ENCODE measurements at regions not wholly inside any gene's neighbourhood (a gene's known extent, or its start where the extent isn't known, plus 50 kb on each side); places are given as distances from the start of the nearest gene placed in this dataset.

DNA sequence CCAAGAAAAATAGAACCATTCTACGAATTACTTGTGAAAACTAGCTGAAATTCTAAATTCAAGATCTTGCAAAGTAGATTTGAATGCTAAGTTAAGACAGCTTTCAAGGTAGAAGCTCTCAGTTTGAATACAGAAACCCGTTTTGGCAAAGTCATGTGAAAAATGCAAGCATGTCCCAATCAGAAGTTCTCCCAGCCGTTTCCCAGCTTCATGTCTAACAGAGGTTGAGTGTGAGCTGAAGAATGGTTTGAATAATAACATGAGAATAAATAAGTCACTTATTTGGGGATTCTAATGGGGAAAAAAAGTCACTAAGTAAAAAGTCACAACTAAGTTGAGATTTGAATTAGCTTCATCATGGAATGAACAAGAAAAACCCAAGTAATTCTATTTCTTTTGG is 152.5 kb upstream of the MAP3K1 start:
- no peak for DNase-seq (ENCODE audit: low read depth)
- no peak overlapping the region for H3K4me3 ChIP-seq (ENCODE audit: low read depth, low read length)
- TF ChIP-seq, protein P1, sequence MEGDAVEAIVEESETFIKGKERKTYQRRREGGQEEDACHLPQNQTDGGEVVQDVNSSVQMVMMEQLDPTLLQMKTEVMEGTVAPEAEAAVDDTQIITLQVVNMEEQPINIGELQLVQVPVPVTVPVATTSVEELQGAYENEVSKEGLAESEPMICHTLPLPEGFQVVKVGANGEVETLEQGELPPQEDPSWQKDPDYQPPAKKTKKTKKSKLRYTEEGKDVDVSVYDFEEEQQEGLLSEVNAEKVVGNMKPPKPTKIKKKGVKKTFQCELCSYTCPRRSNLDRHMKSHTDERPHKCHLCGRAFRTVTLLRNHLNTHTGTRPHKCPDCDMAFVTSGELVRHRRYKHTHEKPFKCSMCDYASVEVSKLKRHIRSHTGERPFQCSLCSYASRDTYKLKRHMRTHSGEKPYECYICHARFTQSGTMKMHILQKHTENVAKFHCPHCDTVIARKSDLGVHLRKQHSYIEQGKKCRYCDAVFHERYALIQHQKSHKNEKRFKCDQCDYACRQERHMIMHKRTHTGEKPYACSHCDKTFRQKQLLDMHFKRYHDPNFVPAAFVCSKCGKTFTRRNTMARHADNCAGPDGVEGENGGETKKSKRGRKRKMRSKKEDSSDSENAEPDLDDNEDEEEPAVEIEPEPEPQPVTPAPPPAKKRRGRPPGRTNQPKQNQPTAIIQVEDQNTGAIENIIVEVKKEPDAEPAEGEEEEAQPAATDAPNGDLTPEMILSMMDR (conservative IDR thresholded peaks at IDR 0.05; ENCODE audit: low read depth, low read length) = no peak

DNA sequence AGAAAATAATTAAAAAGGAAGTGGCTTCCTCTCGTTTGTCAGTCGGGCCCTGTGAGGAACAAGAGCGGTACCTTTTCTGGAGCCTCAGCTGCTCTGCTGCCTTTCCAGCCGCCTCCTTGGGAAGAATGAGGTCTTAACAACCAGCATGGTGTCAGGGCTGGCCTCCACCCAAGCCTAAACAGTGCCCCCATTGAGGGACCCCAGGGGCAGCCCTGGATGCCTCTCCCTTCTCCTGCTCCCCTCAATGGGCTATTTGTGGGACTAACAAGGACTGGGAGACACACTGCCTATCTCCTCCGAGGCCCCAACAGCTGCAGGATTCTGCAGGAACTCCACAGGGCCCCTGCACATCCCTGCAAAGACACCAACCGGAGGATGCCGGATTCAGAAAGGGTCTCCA is 155.4 kb upstream of the MAP3K1 start:
- TF ChIP-seq, protein P1 (conservative IDR thresholded peaks at IDR 0.05; ENCODE audit: low read depth, low read length) = no peak
- DNase-seq (ENCODE audit: low read depth) = no peak
- H3K4me3 ChIP-seq (ENCODE audit: low read depth, low read length) = no peak overlapping the region

DNA sequence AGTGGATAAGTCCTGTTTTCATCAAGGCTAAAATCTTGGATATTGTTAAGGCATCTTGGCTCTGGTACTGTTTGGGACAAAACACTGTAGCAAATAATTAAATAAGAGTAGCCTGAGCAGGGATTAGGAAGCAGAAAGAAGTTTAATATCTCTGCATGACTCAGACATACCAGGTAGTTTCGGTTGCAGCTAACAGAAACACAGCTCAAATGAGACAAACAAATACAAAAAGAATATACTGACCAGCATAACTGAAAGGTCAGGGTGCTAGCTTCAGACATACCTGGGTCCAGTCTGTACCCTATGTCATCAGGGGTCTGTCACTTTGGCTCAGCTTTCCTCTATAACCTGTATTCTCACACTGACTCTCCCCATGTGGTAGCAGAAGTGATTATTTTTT is 156.4 kb upstream of the MAP3K1 start:
- no peak for DNase-seq (ENCODE audit: low read depth)
- TF ChIP-seq, protein P1 (conservative IDR thresholded peaks at IDR 0.05; ENCODE audit: low read depth, low read length) = no peak
- no peak overlapping the region for H3K4me3 ChIP-seq (ENCODE audit: low read depth, low read length)

DNA sequence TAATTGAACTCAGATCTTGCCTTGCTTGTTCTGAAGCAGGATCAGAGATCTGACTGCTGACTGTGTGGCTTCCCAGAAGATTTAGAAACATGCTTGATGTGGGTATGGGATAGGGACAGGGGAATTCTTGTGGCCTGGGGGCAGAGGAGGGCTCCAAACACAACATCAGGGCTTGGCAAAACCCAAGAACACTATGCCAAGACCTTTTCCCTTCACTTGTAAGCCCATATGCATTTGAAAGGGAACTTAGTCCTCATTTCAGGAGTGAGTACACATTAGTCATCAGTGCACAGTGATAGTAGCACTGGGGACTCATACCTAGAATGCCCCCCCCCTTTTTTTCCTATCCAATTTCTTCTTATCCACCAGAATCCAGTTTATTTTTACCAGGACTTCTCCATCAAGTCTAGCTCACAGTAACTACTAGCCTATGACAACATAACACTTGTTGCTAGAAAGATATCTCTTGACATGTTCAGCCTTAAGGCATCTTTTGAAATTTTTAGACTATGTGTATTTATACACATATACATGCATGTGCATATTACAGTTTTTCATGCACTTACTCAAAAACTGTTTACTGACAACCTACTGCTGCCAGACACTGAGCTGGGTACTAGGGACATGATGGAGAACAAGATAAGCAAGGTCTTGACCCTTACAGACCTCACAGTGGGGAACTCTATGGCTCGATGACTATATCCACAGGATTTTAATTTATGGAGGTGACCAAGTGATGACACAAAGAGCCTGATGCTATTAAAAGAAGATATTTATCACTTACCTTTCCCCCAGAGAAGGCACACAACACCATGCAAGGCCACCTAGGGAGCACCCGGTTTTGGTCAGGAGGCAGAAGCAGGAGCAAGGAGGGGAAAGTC is 158.3 kb upstream of the MAP3K1 start:
- H3K4me3 ChIP-seq (ENCODE audit: low read depth, low read length) = no peak overlapping the region
- DNase-seq (ENCODE audit: low read depth) = no peak
- TF ChIP-seq, protein P1 (conservative IDR thresholded peaks at IDR 0.05; ENCODE audit: low read depth, low read length) = no peak

DNA sequence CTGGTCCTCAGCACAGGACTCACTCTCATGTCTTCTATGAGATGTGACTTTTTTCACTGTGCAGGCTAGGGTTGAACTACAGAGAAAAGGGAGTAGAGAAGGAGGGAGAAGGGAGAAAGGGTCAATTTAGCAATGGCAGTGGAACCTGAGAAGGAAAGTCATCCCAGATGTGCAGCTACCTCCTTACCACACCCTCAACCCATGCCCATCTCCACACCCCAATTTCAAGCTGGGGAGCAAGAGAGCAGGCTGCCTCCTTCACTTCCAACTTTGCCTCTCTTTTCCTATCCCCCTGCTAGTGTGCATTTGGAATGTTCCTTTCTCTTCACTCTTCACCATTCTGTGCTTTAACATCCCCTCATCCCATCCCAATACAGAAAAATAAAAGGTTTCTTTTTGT is 163.5 kb upstream of the MAP3K1 start:
- TF ChIP-seq, protein P1 (conservative IDR thresholded peaks at IDR 0.05; ENCODE audit: low read depth, low read length) = no peak
- no peak overlapping the region for H3K4me3 ChIP-seq (ENCODE audit: low read depth, low read length)

DNA sequence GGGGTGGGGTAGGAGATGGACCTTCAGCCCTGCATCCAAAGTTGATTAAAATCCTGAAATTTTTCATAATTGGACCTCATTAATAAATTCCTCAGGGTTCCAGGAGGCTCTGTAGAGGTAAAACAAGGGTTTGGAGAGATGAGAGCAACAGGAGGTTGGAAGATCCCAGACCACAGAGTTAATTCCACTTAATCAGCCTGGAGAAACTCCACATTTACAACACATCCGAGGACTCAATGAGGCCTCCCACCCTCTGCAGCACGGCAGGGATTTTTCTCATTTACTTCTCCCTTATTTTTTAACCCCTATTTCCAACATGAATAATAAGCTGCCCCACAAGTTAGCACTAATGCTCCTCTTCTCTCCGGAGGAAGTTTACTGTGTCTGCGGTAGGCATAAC is 165.0 kb upstream of the MAP3K1 start:
- TF ChIP-seq, protein P1 (conservative IDR thresholded peaks at IDR 0.05; ENCODE audit: low read depth, low read length) = no peak
- no peak for DNase-seq (ENCODE audit: low read depth)
- H3K4me3 ChIP-seq (ENCODE audit: low read depth, low read length) = no peak overlapping the region

More for the DNA sequence above, 163.5 kb upstream of the MAP3K1 start:
- no peak for DNase-seq (ENCODE audit: low read depth)

DNA sequence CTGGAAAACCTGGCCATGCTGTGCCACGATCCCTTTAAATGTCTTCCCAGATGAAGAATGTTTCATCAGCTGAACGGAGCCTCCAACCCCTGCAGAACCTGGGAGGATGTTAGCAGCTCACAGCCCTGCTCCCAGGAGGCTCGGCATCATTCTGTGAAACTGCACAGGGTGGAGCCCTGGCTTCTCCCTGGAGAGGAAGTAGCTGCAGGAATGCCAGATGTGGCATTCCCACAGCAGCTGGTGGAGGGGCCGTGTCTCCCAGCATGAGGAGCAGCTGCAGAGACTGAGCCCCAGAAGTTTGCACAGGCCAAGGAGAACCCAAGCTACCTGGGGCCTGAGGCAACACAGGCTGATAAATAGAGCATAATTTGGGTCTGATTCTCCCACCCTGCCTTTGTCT is 165.8 kb upstream of the MAP3K1 start:
- TF ChIP-seq, protein P1 (conservative IDR thresholded peaks at IDR 0.05; ENCODE audit: low read depth, low read length) = no peak
- peak; percentile 60 for DNase-seq (ENCODE audit: low read depth)
- no peak overlapping the region for H3K4me3 ChIP-seq (ENCODE audit: low read depth, low read length)
